ENCODE measurements at regions not wholly inside any gene's neighbourhood (a gene's known extent, or its start where the extent isn't known, plus 50 kb on each side); places are given as distances from the start of the nearest gene placed in this dataset.

DNA sequence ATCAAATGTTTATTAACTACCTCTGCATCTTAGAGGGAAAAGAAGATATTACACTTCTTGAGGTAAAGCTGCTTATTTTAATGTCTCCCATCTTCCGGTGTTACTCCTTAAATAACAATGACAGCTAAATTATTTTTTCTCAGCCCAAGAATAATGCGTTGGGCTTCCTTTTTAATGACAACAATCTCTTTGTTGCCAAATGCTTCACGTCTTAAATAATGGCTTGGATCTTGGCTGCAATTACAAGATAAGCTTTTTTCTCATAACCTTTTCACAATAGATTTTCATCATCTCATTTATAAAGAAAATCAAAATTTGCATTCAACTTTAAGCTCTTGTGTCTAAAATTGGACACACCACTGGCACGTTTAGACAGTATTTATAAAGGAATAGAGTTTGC is 89.2 kb upstream of the COL8A1 start:
- peak overlapping the region; percentile 83 for H3K27ac ChIP-seq (replicated peaks)
- TF ChIP-seq CTCF (IDR thresholded peaks at IDR 0.05; ENCODE audit: borderline replicate concordance) = no peak
- no peaks in the 10 kb centered on the region for H3K27me3 ChIP-seq (ENCODE audit: low read depth)
- no peak overlapping the region for H3K4me3 ChIP-seq
- no peaks in the 10 kb centered on the region for H3K36me3 ChIP-seq
- H3K9me3 ChIP-seq (replicated peaks) = no peaks in the 10 kb centered on the region
- intact Hi-C loops (cut with micrococcal nuclease) = no loop called here
- H3K4me1 ChIP-seq = peaks cover 51% of the 10 kb centered on the region
- DNase-seq = no peak

GRCh38 chr3:99548674-99549073 is 89.7 kb upstream of the COL8A1 start:
- intact Hi-C loops (cut with micrococcal nuclease) = no loop called here
- no peak for TF ChIP-seq CTCF (IDR thresholded peaks at IDR 0.05; ENCODE audit: borderline replicate concordance)
- peak overlapping the region; percentile 83 for H3K27ac ChIP-seq (replicated peaks)

GRCh38 chr3:99545941-99546580 is 92.3 kb upstream of the COL8A1 start:
- Histone ChIP-seq H3K4me1 (peaks cover 66% of the 10 kb centered on the region), H3K36me3 (no peaks in the 10 kb centered on the region), H3K27ac (replicated peaks) (peak overlapping the region; percentile 83), H3K9me3 (replicated peaks) (no peaks in the 10 kb centered on the region), H3K27me3 (ENCODE audit: low read depth) (no peaks in the 10 kb centered on the region), H3K4me3 (peak overlapping the region; percentile 32)
- TF ChIP-seq CTCF (IDR thresholded peaks at IDR 0.05; ENCODE audit: borderline replicate concordance) = no peak
- no peak for DNase-seq
- intact Hi-C loops (cut with micrococcal nuclease) = no loop called here

More at GRCh38 chr3:99548674-99549073, 89.7 kb upstream of the COL8A1 start:
- H3K27me3 ChIP-seq (ENCODE audit: low read depth) = no peaks in the 10 kb centered on the region
- no peak for DNase-seq
- H3K9me3 ChIP-seq (replicated peaks) = no peaks in the 10 kb centered on the region
- H3K4me1 ChIP-seq = peaks cover 57% of the 10 kb centered on the region
- H3K4me3 ChIP-seq = no peak overlapping the region
- H3K36me3 ChIP-seq = no peaks in the 10 kb centered on the region

DNA sequence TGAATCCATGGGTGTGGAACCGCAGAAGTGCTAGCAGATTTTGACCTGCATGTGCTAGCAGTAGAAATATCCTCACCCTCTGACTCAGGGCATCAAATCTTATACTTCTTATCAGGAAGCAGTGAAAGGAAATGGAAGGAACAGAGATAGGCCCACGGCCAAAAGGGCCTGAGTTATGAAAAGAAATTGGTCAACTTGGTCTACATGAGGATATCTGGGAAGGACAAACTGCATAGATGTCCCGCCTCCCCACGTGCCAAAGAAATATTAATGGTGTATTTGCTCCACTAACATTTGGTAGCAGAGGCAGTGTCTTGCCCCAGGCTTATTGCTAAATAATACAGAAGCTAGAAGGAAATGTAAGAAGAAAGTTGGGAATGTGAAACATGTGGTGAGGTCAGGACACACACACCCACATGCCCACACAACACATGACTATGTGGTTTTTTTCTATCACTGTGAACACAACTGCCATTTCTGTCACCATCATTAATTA is 93.6 kb upstream of the COL8A1 start:
- Histone ChIP-seq H3K27me3 (ENCODE audit: low read depth) (no peaks in the 10 kb centered on the region), H3K27ac (replicated peaks) (peak overlapping the region; percentile 83), H3K4me3 (no peak overlapping the region), H3K4me1 (peaks cover 53% of the 10 kb centered on the region), H3K36me3 (no peaks in the 10 kb centered on the region), H3K9me3 (replicated peaks) (no peaks in the 10 kb centered on the region)
- intact Hi-C loops (cut with micrococcal nuclease) = no loop called here
- no peak for TF ChIP-seq CTCF (IDR thresholded peaks at IDR 0.05; ENCODE audit: borderline replicate concordance)
- DNase-seq = peak; percentile 23

GRCh38 chr3:99543796-99544195 is 94.6 kb upstream of the COL8A1 start:
- DNase-seq = no peak
- Histone ChIP-seq H3K9me3 (replicated peaks) (no peaks in the 10 kb centered on the region), H3K4me3 (no peak overlapping the region), H3K36me3 (no peaks in the 10 kb centered on the region), H3K27ac (replicated peaks) (peak overlapping the region; percentile 83), H3K4me1 (peaks cover 46% of the 10 kb centered on the region), H3K27me3 (ENCODE audit: low read depth) (no peaks in the 10 kb centered on the region)
- intact Hi-C loops (cut with micrococcal nuclease) = no loop called here
- TF ChIP-seq CTCF (IDR thresholded peaks at IDR 0.05; ENCODE audit: borderline replicate concordance) = no peak

All from left ventricle myocardium inferior (tissue), 1 donor.